A673 (cell line): ENCODE measurements at regions not wholly inside any gene's neighbourhood (a gene's known extent, or its start where the extent isn't known, plus 50 kb on each side); places are given as distances from the start of the nearest gene placed in this dataset.
"Not testable (repeated sequence)": the region's sequence is repeated elsewhere in the genome, so short reads cannot be mapped to it uniquely, and the experiment has no call there.

Source experiments
- BruUV-seq: library from RNA; stranded (reverse); fragments of 400-500 nt; replicated peaks from 2 replicates; lab custom pipeline; 2021; lab: Mats Ljungman, UMichigan
- CTCF ChIA-PET: fragments of 300-600 bp; sonication (Branson Sonifier 250); formaldehyde crosslinking; loops from one replicate; lab custom pipeline; 2022; ENCODE audit warnings: antibody characterized with exemption; lab: Charles Lee
- POLR2A ChIA-PET: fragments of 300-600 bp; sonication (Branson Sonifier 250); formaldehyde crosslinking; loops from one replicate; lab custom pipeline; 2022; ENCODE audit warnings: antibody characterized with exemption; ENCODE audit not compliant: low non-redundant PET; lab: Charles Lee
- DNase-seq: peaks from one replicate; pipeline ENCODE4 v3.0.0-alpha.2; 2015; ENCODE audit warnings: low spot score
- H3K27ac ChIP-seq: fragments of 200-600 bp; sonication (generic); 2 replicates; pipeline ENCODE4 v1.5.1; 2016; ENCODE audit warnings: mixed run types, low read depth, mild to moderate bottlenecking, mixed read lengths, antibody characterized with exemption, low read length; ENCODE audit not compliant: poor library complexity, severe bottlenecking
- H3K27me3 ChIP-seq: fragments of 200-600 bp; sonication (generic); replicated peaks from 2 replicates; pipeline ENCODE4 v1.6.1; 2017; ENCODE audit warnings: mixed run types, low read depth, mild to moderate bottlenecking, mixed read lengths, antibody characterized with exemption, low read length; ENCODE audit not compliant: insufficient read depth, poor library complexity
- H3K36me3 ChIP-seq: fragments of 200-600 bp; sonication (generic); 2 replicates; pipeline ENCODE4 v1.6.1; 2016; ENCODE audit warnings: mixed run types, mild to moderate bottlenecking, mixed read lengths, antibody characterized with exemption, low read length; ENCODE audit not compliant: insufficient read depth, poor library complexity, severe bottlenecking
- H3K4me1 ChIP-seq: fragments of 200-600 bp; sonication (generic); 2 replicates; pipeline ENCODE4 v1.6.1; 2017; ENCODE audit warnings: mixed run types, mild to moderate bottlenecking, mixed read lengths, antibody characterized with exemption, low read length; ENCODE audit not compliant: insufficient read depth, poor library complexity, severe bottlenecking
- H3K4me3 ChIP-seq: fragments of 200-600 bp; sonication (generic); 2 replicates; pipeline ENCODE4 v1.5.1; 2016; ENCODE audit warnings: low read depth, mixed run types, mild to moderate bottlenecking, mixed read lengths, low read length; ENCODE audit not compliant: poor library complexity, severe bottlenecking
- H3K9me3 ChIP-seq: fragments of 200-600 bp; sonication (generic); 2 replicates; pipeline ENCODE4 v1.6.1; 2016; ENCODE audit warnings: mixed run types, low read depth, mild to moderate bottlenecking, mixed read lengths, antibody characterized with exemption, low read length; ENCODE audit not compliant: poor library complexity, severe bottlenecking
- CTCF ChIP-seq: fragments of 300-800, 200-600 bp; sonication (generic); conservative IDR thresholded peaks from 2 replicates; pipeline ENCODE4 v1.5.1; 2017; ENCODE audit warnings: low read depth, mild to moderate bottlenecking, antibody characterized with exemption, low read length, moderate library complexity, mixed read lengths
- EZH2 ChIP-seq: fragments of 200-600 bp; sonication (generic); IDR thresholded peaks from 2 replicates; pipeline ENCODE4 v1.6.1; 2017; ENCODE audit warnings: borderline replicate concordance, low read depth, mild to moderate bottlenecking, mixed read lengths, antibody characterized with exemption, low read length; ENCODE audit not compliant: poor library complexity, severe bottlenecking
- intact Hi-C: fragments of 100-400 bp; cut with micrococcal nuclease; formaldehyde crosslinking; loops from one replicate; pipeline ENCODE4 v1.10.0; 2022; ENCODE audit not compliant: unreplicated experiment

GRCh38 chr22:22375576-22376351 lies 131.2 kb downstream of the VPREB1 start:
- CTCF ChIA-PET, result interaction anchor here (0.9 to 1.2 kb wide), 2 partner anchors 23 to 33 kb away, joined by 3 to 4 read pairs; no protein-coding TSS in a partner anchor
- POLR2A ChIA-PET, result no interaction called here
- H3K4me3 ChIP-seq, result no peak overlapping the region
- intact Hi-C loops, result no loop called here
- no peaks in the 10 kb centered on the region for H3K36me3 ChIP-seq
- no TSS peak for BruUV-seq
- DNase-seq, result no peak
- no peak overlapping the region for H3K27ac ChIP-seq
- H3K27me3 ChIP-seq, result peaks cover 50% of the 10 kb centered on the region
- TF ChIP-seq EZH2, result no peak
- no peak for TF ChIP-seq CTCF
- no peaks in the 10 kb centered on the region for H3K9me3 ChIP-seq
- no peaks in the 10 kb centered on the region for H3K4me1 ChIP-seq

- TF ChIP-seq CTCF (no peak), EZH2 (no peak)
- ChIA-PET POLR2A (no interaction called here), CTCF (interaction anchor here (0.9 to 1.2 kb wide), 2 partner anchors 24 to 34 kb away, joined by 3 to 4 read pairs; no protein-coding TSS in a partner anchor)
- Histone ChIP-seq H3K4me3 (no peak overlapping the region), H3K4me1 (no peaks in the 10 kb centered on the region), H3K36me3 (no peaks in the 10 kb centered on the region), H3K27ac (no peak overlapping the region), H3K9me3 (no peaks in the 10 kb centered on the region), H3K27me3 (peaks cover 47% of the 10 kb centered on the region)
- no peak for DNase-seq
- no TSS peak for BruUV-seq
- intact Hi-C loops, result no loop called here
Measured at GRCh38 chr22:22376352-22376706, 131.7 kb downstream of the VPREB1 start.

- intact Hi-C loops, result not testable (repeated sequence)
- H3K27me3 ChIP-seq, result peaks cover 47% of the 10 kb centered on the region
Measured at GRCh38 chr22:22376884-22377283, 131.7 kb downstream of the ZNF280B start.

GRCh38 chr22:22377335-22377734 lies 131.2 kb downstream of the ZNF280B start:
- peaks cover 47% of the 10 kb centered on the region for H3K27me3 ChIP-seq
- DNase-seq, result no peak
- no peaks in the 10 kb centered on the region for H3K9me3 ChIP-seq
- TF ChIP-seq EZH2, result no peak
- TF ChIP-seq CTCF, result no peak
- no TSS peak for BruUV-seq
- intact Hi-C loops, result no loop called here
- H3K4me1 ChIP-seq, result no peaks in the 10 kb centered on the region
- POLR2A ChIA-PET, result no interaction called here
- H3K36me3 ChIP-seq, result no peaks in the 10 kb centered on the region
- H3K4me3 ChIP-seq, result no peak overlapping the region
- no peak overlapping the region for H3K27ac ChIP-seq
- CTCF ChIA-PET, result interaction anchor here (0.6 to 0.7 kb wide), 2 partner anchors 30 to 199 kb away, joined by 4 to 7 read pairs; no protein-coding TSS in a partner anchor

More at GRCh38 chr22:22376884-22377283, 131.7 kb downstream of the ZNF280B start:
- DNase-seq, POLR2A ChIA-PET, H3K27ac ChIP-seq, H3K9me3 ChIP-seq, H3K36me3 ChIP-seq, BruUV-seq, CTCF ChIA-PET, H3K4me3 ChIP-seq, H3K4me1 ChIP-seq: not testable (repeated sequence)
